Hindlimb muscle (tissue), 1 donor: ENCODE measurements at regions not wholly inside any gene's neighbourhood (a gene's known extent, or its start where the extent isn't known, plus 50 kb on each side); places are given as distances from the start of the nearest gene placed in this dataset.
"Not testable (repeated sequence)": the region's sequence is repeated elsewhere in the genome, so short reads cannot be mapped to it uniquely, and the experiment has no call there.

Experiments
- DNase-seq: peaks from one replicate; pipeline ENCODE4 v3.0.0-alpha.2; 2013

DNA sequence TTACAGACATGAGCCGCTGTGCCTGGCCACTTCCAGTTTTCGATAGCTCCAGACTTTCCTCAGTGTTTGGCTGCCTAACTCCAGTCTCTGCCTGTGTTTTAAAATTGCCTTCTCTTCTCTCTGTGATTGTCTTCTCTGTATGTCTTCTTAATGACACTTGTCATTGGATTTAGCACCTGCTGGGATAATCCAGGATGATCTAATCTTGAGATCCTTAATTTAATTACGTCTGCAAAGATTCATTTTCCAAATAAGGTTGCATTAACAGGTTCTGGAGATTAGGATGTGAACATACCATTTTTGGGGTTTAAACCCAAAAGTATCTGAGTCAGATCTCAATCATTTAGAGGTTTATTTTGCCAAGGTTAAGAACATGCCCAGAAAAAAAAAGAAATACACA is 222.2 kb upstream of the PDZRN3 start:
- DNase-seq: no peak

DNA sequence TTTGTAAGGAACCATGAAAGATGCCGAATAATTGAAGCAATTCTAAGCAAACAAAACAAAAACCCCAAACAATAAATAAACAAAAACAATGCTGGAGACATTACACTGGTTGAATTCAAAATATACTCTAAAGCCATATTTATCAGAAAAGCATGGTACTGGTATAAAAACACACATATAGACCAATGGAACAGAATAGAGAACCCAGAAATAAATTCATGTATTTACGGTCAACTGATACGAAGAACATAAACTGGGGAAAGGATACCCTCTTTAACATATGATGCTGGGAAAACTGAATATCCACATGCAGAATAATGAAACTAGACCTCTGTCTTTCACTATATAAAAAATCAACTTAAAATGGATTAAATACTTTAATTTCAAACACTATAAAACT is 214.3 kb upstream of the PDZRN3 start:
- no peak for DNase-seq

- no peak for DNase-seq
Observed at GRCh38 chr3:73835945-73836344, 211.2 kb upstream of the PDZRN3 start.

DNA sequence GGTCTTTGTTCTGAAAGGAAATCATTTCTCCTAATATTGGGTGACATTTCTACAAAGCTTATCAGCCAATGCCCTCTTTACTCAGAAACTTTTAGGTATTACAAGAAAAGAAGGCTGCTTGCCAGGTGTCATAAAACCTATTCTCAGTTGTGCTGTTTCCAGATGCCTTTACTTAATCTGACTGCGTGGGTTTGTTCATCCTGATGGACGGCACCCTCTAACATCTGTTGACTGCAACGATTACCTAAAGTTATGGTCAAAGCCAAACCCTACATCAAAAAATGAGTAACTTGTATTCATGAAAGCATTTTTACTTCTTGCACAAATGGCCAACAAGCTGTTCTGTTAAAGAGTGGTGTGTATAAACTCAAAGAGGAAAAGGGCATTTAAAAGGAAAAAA is 207.7 kb upstream of the PDZRN3 start:
- no peak for DNase-seq

DNA sequence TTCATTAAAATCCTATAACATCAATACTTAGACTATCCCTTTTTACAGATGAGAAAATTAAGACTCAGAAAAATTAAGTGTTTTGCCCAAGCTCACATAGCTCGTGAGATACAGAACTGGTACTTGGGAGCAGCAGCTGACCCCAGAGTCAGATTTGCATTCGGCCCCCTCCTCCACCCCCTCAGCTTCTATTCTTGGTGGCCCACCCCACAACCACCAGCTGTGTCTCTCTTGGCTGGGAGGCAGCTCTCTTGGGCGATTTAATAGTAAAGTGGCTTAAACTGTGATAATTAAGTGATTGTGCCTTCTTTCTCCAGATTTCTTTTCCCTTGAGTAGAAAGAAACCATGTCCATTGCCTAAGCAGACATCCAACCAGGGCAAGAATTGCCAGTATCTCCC is 203.6 kb upstream of the PDZRN3 start:
- no peak for DNase-seq

GRCh38 chr3:73827725-73828211 is 203.0 kb upstream of the PDZRN3 start:
- no peak for DNase-seq

DNA sequence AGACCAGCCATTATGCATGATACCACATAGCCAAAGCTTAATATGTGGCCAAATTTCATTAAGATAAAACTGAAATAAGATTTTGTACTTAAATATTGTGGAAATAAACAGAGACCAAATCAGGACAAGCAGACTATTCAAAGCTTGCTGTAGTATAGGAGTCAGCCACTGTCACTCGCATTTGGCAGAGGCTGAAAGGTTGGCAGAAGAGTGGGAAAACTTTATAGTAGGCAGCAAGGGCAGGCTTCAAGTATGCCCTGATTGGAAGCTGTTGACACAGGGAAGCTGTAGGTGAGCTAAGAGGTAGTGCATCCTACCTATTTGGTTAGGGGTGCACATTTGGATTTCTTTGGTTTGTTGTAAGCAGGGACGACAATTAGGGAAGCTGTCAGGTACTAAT is 202.5 kb upstream of the PDZRN3 start:
- no peak for DNase-seq

GRCh38 chr3:73820896-73821295 is 196.2 kb upstream of the PDZRN3 start:
- not testable (repeated sequence) for DNase-seq

GRCh38 chr3:73820431-73820830 is 195.7 kb upstream of the PDZRN3 start:
- DNase-seq: no peak

DNA sequence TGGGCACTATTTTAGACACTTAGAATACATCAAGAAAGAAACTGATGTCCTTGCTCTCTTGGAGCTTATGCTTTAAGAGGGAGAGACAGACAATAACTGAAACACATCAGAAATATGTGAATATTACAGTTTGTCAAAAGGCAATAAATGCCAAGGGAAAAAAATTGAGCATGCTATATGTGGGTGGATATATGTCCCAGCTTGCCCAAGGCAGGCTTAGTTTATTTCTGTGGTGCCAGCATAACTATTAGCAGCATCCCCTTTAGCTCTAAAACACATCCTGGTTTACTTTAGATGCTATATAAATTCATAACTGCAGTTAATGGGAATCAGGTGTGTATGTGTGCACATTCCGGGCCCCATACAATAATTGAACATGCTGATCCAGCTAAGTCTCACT is 191.2 kb upstream of the PDZRN3 start:
- DNase-seq: no peak

GRCh38 chr3:73813692-73814292 is 189.1 kb upstream of the PDZRN3 start:
- no peak for DNase-seq

DNA sequence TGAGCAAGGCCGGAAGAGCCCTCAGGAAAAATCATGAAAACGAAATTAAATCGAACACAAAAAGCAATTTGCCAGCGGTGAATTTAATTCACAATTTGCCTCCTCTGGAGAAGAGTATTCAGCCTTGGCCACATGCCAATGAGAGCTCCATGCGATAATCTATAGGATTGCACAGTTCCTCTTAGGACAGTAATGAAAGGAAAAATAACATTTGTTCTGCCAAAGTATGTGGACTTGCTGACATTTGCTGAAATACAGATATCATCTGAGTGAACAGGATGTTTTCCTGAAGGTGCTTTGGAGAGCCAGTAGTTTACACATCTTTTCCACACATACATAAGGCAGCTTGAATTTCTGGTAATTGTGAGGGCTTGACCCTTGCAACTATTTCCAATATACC is 188.6 kb upstream of the PDZRN3 start:
- DNase-seq: peak; percentile 50

GRCh38 chr3:73812054-73812453 is 187.3 kb upstream of the PDZRN3 start:
- no peak for DNase-seq

DNA sequence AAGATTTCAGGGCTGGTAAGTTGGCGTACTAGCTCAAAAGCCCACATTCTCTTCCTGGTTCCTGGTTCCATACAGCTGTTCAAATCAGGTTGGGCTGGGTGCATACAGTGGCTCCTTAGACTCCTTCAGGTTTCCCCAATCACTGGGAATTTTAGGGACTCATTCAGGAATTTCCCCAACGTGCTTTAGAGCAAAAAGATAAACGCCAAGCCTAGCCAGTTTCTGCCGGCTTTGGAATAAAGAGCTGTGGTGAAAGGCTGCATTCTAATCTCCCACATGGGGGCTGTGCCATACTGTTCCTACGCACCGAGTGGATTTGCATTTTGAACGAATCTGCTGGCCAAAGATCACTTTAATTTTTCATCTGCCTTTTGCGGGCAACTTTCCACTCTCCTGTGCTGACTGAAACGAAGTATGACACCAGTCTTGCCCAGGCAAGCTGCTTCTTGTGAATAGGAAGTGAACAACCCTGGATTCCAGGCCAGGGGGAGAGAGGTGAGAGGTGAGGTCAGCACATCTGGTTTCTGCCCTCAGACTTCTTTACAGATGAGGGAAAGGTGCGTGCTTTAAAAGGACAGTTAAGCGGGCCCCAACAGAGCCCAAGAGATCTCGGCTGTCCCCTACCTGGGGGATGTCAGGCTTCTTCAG is 184.2 kb upstream of the PDZRN3 start:
- DNase-seq: no peak

DNA sequence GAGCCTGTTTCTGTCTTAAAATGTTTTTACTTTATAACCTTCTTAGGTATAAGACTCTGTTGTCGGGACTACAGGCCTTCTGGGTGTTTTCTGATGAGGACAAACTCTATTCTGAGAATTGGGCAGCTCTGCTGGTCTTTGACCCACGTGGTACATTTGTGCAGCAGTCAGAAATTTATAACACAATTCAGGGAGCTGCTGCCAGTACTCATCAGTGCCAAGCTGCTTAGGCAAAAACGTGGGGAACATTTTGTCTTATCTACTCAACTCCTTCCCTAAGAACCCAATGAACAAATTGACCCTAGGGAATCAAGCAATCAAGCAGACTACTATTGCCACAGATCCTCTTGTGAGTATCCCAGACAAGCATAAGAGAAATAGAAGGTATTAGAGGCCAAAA is 180.7 kb upstream of the PDZRN3 start:
- DNase-seq: no peak

DNA sequence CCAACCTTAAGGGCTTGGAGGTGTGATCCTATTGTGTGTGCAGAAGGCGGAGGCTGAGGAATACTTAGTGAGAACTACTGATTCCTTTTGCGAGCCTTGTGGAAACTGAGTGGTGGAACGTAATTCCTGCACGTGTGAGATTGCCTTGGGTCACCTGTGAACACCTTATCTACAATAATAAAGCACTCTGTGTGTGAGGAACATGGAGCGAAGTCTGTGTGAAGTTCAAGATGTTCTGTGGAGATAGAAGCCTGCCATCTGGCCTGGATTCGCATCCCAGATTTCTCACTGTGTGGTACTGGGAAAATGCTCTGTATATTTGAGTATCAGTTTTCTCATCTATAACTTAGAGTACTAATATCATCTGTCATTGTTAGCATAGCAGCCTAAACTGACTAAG is 179.5 kb upstream of the PDZRN3 start:
- DNase-seq: no peak

DNA sequence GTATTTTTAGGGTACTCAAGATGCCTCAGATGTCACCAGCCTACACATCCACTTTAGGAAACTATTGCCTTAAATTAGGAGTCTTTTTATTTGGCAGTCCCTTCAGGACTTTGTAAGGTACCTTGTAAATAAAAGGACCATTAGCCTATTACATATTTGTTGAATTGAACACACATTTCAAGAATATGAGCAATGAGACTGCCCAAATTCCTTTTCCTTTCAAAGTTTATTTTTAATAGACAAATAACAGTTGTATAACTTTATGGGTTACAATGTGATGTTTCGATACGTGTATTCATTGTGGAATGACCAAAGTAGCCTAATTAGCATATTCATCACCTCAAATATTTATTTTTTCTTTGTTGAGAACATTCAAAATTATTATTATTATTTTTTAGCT is 176.7 kb upstream of the PDZRN3 start:
- no peak for DNase-seq

DNA sequence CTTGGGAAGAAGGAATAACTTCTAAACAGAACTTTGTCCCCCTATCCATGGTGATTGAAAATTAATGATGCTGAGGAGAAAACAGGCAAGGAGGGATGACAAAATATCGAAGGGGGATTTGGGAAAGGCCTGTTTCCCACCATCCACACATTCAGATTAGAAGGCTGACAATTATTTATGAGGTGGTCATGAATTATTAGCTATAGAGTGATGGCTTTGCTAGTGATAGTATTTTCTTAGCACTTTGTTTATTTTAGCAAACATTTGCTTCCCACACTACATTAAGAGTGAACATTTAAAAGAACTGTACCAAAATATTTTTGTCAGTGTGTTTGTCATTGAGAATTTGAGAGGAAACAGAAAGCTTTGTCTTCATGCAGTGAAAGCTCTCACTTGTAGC is 172.6 kb upstream of the PDZRN3 start:
- no peak for DNase-seq

- no peak for DNase-seq
Observed at GRCh38 chr3:73796382-73796781, 171.6 kb upstream of the PDZRN3 start.

- DNase-seq: no peak
Observed at GRCh38 chr3:73791356-73791755, 166.6 kb upstream of the PDZRN3 start.

GRCh38 chr3:73789825-73790444 is 165.2 kb upstream of the PDZRN3 start:
- DNase-seq: no peak

GRCh38 chr3:73787620-73788019 is 162.9 kb upstream of the PDZRN3 start:
- DNase-seq: no peak

- no peak for DNase-seq
Observed at GRCh38 chr3:73786998-73787397, 162.3 kb upstream of the PDZRN3 start.

DNA sequence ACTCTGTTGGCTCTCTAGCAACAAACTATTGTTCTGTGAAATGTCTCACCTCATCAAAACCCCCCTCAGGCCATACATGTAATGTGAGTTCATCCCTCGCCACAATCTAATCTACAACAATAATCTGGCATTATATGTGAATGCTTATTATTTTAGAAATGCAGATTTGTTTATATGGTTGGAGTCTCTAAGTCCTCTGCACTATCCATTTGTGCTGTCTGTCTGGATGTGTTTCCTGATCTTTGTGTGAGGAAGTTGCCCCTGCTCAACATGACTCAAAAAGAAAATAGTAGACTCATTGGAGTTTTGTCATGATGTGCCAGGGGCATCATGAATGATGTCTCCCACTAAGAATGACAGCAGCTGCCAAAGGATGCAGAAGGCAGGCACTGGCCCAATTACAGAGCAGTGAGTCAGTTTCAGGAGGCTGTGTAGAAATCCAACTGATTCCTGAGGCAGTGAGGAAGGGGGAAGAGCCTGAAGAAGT is 161.6 kb upstream of the PDZRN3 start:
- no peak for DNase-seq
